HTR-8/SVneo (cell line): ENCODE measurements at regions not wholly inside any gene's neighbourhood (a gene's known extent, or its start where the extent isn't known, plus 50 kb on each side); places are given as distances from the start of the nearest gene placed in this dataset.
"Not testable (repeated sequence)": the region's sequence is repeated elsewhere in the genome, so short reads cannot be mapped to it uniquely, and the experiment has no call there.

Experiments
- DNase-seq: peaks from one replicate; pipeline ENCODE4 v3.0.0; 2011; ENCODE audit warnings: low spot score, mixed read lengths; ENCODE audit not compliant: insufficient read length
- FAIRE-seq: peaks from 2 replicates; lab custom pipeline; 2011; peaks lifted over from hg19 to GRCh38; lab: Jason Lieb, UNC

- DNase-seq: no peak
- no peak for FAIRE-seq
Measured at GRCh38 chr1:80375109-80375508, 1368.6 kb upstream of the ADGRL4 start.

DNA sequence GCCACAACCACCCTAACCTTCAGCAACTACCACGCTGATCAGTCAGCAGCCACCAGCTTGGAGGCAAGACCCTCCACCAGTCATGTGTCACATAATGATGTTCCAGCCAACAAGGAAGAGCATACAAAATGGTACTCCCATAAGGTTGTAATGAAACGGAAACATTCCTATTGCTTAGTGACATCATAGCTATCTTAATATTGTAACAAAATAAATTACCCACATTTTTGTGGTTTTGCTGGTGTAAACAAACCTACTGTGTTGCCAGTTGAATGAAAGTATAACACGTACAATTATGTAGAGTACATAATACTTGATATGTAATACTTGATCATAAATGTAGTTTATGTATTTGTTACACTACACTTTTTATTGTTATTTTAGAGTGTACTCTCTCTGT lies 1363.2 kb upstream of the ADGRL4 start:
- DNase-seq: no peak
- FAIRE-seq: peak; percentile 20

DNA sequence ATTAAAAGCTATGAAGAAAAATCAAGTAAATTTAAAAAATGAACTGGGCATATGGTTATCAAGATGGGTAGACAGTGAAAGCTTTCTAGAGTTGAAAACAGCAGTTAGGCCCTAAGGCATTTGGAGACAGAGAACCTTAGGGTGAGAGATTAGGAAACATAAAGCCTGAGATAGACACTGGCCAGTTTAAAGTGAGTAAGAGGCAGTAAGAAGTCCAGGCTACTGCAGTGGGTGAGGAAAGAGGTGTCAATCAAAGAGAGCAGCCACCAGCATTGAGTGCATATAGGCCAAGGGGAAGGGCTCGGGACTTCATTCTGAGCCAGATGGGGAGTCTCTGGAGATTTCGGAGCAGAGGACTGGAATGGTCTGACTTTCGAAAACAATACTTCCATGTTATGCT lies 1360.5 kb upstream of the ADGRL4 start:
- FAIRE-seq (no peak), DNase-seq (no peak)

- FAIRE-seq (no peak), DNase-seq (no peak)
Measured at GRCh38 chr1:80365359-80366021, 1359.0 kb upstream of the ADGRL4 start.

- no peak for DNase-seq
- no peak for FAIRE-seq
Measured at GRCh38 chr1:80363689-80364475, 1357.4 kb upstream of the ADGRL4 start.

DNA sequence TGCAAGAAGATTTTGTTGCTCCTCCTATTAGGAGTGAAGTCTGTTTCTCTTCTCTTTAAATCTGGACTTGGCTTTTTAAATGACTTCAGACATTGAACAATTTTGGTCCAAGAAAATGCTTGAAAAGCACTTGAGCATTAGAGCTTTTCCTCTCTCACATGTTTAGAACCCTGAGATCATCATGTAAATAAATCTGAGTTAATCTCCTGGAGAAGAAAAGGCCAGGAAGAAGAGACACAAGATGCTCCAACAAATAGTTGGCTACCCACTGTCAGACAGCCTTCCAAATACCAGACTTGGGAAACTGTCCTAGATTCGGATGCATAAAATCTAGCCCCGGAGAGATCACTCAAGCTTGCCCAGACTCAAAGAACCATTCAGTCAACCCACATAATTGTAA lies 1353.1 kb upstream of the ADGRL4 start:
- FAIRE-seq: no peak

DNA sequence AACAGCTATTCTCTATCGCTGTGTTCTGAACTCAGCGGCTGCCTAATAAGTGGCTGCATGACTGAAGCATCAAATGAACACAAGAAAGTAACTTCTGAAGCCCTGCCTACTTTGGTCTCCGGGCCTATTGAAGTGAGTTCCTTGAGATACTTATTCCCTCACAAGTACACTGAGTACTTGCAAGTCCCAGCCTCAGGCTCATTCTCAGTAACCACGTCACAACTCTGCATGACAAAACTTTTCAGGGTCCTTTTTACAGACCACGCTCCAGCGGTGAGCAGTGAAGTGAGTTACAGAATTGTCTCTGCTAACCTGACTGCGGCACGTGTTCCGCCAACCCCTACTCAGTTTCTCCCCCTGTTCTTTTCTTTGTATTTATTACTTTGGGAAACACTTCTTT lies 1342.7 kb upstream of the ADGRL4 start:
- DNase-seq (no peak), FAIRE-seq (no peak)

More for the DNA sequence above, 1353.1 kb upstream of the ADGRL4 start:
- no peak for DNase-seq

DNA sequence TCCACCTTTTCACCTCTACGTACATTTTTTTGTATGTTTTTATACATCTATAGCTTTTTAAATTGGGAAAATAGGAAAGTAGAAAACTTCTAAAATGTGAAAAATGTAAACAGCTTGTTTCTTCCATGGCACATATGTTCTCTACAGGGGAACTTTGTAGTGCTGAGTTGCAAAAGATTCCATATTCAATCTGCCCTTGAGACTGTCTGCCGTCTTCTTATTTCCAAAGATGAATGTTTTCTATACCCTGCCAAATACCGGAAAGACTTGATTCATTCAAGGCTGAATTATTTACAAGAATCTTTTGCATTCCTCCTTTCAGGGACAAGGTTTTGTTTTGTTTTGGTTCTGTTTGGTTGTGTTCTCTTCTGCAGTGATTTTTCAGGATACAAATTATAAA lies 1334.5 kb upstream of the ADGRL4 start:
- FAIRE-seq (no peak), DNase-seq (no peak)

- DNase-seq (no peak), FAIRE-seq (no peak)
Measured at GRCh38 chr1:80318108-80318507, 1311.6 kb upstream of the ADGRL4 start.

DNA sequence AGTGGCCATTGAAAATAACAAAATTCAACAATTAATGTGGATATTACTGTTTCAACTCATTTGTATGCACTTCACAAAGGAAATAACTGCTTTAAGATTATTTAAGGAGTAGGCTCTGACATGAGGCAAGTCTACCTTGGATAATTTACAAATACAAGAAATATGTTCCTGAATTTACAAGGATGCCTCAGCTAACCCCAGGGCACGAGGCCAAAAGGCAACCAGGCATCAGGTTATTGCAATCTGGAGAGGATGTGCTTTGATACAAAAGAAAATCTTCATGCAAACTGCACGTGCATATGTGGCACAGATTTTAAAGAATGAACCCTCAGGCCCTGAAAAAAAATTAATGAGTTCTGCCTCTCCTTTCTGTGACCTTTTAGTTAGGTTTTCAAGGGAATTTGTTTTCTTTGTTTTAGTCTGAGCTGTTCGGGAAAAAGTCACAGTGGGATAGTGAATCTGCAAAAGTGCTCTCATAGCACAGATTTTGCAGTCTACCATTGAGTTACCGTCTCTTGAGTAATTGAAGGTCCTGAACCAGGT lies 1304.2 kb upstream of the ADGRL4 start:
- DNase-seq: peak; percentile 0
- FAIRE-seq: no peak

GRCh38 chr1:80305466-80305865 lies 1298.9 kb upstream of the ADGRL4 start:
- DNase-seq: no peak
- FAIRE-seq: no peak

DNA sequence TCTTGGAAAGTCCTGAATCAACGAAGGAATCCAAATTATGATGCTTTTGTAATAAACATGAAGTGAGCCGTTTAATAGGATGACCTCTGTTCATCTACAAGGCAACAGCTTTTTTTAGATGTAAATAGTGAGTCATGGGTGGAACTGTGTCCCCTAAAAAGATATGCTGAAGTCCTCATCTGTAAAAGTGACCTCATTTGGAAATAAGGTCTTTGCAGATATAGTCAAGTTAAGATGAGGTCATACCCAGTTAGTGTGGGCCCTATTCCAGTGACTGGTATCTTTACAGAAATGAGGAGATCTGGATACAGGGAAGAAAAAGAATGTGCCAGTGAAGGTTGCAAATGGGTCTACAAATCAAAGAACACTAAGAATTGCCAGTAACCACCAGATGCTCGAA lies 1287.3 kb upstream of the ADGRL4 start:
- FAIRE-seq (no peak), DNase-seq (no peak)

DNA sequence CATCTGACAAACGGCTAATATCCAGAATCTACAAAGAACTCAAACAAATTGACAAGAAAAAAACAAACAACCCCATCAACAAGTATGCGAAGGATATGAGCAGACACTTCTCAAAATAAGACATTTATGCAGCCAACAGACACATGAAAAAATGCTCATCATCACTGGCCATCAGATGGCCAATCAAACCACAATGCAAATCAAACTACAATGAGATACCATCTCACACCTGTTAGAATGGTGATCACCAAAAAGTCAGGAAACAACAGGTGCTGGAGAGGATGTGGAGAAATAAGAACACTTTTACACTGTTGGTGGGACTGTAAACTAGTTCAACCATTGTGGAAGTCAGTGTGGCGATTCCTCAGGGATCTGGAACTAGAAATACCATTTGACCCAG lies 1282.2 kb upstream of the ADGRL4 start:
- FAIRE-seq: not testable (repeated sequence)

GRCh38 chr1:80282536-80282935 lies 1276.0 kb upstream of the ADGRL4 start:
- DNase-seq (no peak), FAIRE-seq (no peak)

More for the DNA sequence above, 1282.2 kb upstream of the ADGRL4 start:
- not testable (repeated sequence) for DNase-seq

DNA sequence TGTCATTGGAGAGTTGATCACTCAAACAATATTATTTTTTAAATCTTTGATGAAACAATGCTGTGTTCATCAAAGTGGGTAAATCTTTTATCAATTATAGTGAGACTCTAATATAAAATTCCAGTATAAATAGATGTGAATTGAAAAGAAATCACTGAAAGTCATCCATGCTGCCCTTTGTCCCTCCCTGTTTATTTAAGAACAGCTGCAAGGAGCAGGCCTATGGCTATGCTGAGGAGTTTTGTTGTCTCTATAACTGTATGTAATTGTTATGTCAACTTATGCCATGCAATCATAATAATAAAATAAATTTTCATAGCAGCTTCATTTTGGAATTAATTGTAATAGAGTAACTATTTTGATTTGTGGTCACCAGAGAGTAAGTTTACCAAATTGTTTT lies 1272.4 kb upstream of the ADGRL4 start:
- DNase-seq (no peak), FAIRE-seq (no peak)

DNA sequence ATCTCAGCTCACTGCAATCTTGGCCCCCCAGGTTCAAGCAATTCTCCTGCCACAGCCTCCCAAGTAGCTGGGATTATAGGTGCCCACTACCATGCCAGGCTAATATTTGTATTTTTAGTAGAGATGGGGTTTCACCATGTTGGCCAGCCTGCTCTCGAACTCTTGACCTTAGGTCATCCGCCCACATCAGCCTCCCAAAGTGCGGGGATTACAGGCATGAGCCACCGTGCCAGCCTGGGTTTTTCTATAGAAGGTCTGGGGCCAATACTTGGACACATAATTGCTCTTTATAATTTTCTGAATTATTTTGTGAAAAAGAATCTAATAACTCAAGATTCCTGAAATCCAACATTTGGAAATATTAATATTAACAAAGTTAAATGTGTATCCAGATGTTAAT lies 1267.7 kb upstream of the ADGRL4 start:
- FAIRE-seq (no peak), DNase-seq (no peak)

GRCh38 chr1:80272495-80272894 lies 1266.0 kb upstream of the ADGRL4 start:
- FAIRE-seq: no peak

DNA sequence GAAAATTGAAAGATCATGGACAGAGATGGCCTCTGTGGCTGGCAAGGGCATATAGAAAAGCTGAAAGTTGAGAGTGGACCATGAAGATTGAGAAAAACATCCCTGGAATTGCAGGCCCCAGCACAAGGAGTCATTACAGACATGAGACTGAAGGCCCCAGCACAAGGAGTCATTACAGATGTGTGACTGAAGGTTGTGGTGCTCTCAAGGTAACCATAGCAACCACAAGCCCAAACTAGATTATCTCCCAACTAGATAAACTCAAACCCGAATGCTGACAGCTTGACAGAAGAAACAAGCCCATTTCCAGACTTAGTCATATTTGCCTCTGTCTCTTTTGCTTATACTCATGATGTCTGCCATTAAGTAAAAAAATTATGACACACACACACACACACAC lies 1252.1 kb upstream of the ADGRL4 start:
- no peak for FAIRE-seq

More at GRCh38 chr1:80272495-80272894, 1266.0 kb upstream of the ADGRL4 start:
- DNase-seq: no peak

DNA sequence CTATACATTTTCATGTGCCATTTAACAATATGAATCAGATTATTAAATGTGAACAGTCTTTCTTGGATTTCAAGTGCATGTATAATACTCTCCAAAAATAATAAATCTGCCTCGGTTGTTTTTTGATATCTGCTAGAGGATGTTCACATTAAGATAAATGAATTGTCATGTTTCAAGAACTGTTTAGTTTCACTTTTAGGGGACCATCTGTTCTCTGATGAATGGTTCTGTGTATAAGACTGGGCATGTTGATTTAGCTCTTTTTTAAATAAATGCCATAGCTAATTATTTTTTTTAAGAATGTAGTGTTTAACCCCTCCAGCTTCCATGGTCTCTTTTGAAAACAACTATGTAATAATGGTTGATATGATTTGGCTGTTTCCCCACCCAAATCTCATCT lies 1245.1 kb upstream of the ADGRL4 start:
- no peak for DNase-seq
- no peak for FAIRE-seq

More for the DNA sequence above, 1252.1 kb upstream of the ADGRL4 start:
- no peak for DNase-seq

DNA sequence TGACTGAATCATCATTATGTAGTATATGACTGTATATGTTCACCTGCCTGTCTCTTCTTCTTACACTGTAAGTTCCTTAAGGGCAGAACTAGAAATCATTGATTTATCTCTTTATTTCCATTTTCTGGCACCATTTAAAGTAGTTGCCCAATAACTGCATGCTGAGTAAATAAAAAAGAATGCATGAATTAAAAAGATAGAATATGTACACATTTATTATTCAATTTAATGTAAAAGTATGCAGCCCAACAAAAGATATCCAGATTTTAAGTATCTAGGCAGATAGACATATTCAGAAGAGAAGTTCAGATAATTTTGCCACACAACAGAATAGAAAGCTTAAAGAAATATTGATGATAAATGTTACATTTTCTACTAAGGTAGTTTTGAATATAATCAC lies 1244.6 kb upstream of the ADGRL4 start:
- no peak for FAIRE-seq
- no peak for DNase-seq

GRCh38 chr1:80250573-80251168 lies 1244.1 kb upstream of the ADGRL4 start:
- no peak for FAIRE-seq
- DNase-seq: no peak
